PFSK-1 (cell line): ENCODE measurements at regions not wholly inside any gene's neighbourhood (a gene's known extent, or its start where the extent isn't known, plus 50 kb on each side); places are given as distances from the start of the nearest gene placed in this dataset.

ENCODE experiments used
- FOXP2 ChIP-seq: optimal IDR thresholded peaks from 2 replicates; pipeline ENCODE3; 2011; ENCODE audit warnings: borderline replicate concordance, control low read depth, inconsistent platforms; ENCODE audit not compliant: insufficient read depth; ENCODE audit errors: extremely low read length, extremely low read depth
- POLR2AphosphoS5 ChIP-seq: IDR thresholded peaks from 2 replicates; pipeline ENCODE4 v1.6.1; 2012; ENCODE audit warnings: low read depth, mild to moderate bottlenecking, control low read depth, low read length, moderate library complexity
- REST ChIP-seq, 2 experiments: IDR thresholded peaks; 2 replicates each; pipeline versions ENCODE4 v1.6.1 to v1.8.0; 2011 to 2012; ENCODE audit warnings: low read depth in 2 of 2, low read length in 2 of 2, control low read depth in 1 of 2, inconsistent platforms in 1 of 2, mild to moderate bottlenecking in 1 of 2, moderate library complexity in 1 of 2; ENCODE audit not compliant: insufficient read depth in 1 of 2
- SIN3A ChIP-seq: IDR thresholded peaks from 2 replicates; pipeline ENCODE4 v1.6.1; 2012; ENCODE audit warnings: mild to moderate bottlenecking, low read length, moderate library complexity, borderline replicate concordance; ENCODE audit not compliant: insufficient read depth
- TAF1 ChIP-seq: IDR thresholded peaks from 2 replicates; pipeline ENCODE4 v1.6.1; 2012; ENCODE audit warnings: low read length, control low read depth, borderline replicate concordance; ENCODE audit not compliant: insufficient read depth

GRCh38 chr5:165400086-165400485 is 1894.7 kb downstream of the MAT2B start:
- no peak for TF ChIP-seq REST (IDR thresholded peaks at IDR 0.05; ENCODE audit: insufficient read depth in 1 of 2, low read depth in 2 of 2, low read length in 2 of 2)
- no peak for TF ChIP-seq TAF1
- no peak for TF ChIP-seq FOXP2

- no peak for TF ChIP-seq FOXP2
- TF ChIP-seq POLR2AphosphoS5, result no peak
- no peak for TF ChIP-seq SIN3A
- TF ChIP-seq REST (IDR thresholded peaks at IDR 0.05; ENCODE audit: insufficient read depth in 1 of 2, low read depth in 2 of 2, low read length in 2 of 2), result no peak
These were observed 1899.5 kb downstream of the MAT2B start for GRCh38 chr5:165404917-165405316.

- TF ChIP-seq SIN3A (no peak), TAF1 (no peak), POLR2AphosphoS5 (no peak), FOXP2 (no peak), REST (IDR thresholded peaks at IDR 0.05; ENCODE audit: insufficient read depth in 1 of 2, low read depth in 2 of 2, low read length in 2 of 2) (no peak)
These were observed 1899.9 kb downstream of the MAT2B start for GRCh38 chr5:165405340-165405739.

- TF ChIP-seq FOXP2 (no peak), TAF1 (no peak), REST (IDR thresholded peaks at IDR 0.05; ENCODE audit: insufficient read depth in 1 of 2, low read depth in 2 of 2, low read length in 2 of 2) (no peak), SIN3A (no peak), POLR2AphosphoS5 (no peak)
These were observed 1901.9 kb downstream of the MAT2B start for GRCh38 chr5:165407352-165407751.

GRCh38 chr5:165410476-165410875 is 1905.1 kb downstream of the MAT2B start:
- TF ChIP-seq FOXP2 (no peak), REST (IDR thresholded peaks at IDR 0.05; ENCODE audit: insufficient read depth in 1 of 2, low read depth in 2 of 2, low read length in 2 of 2) (no peak), TAF1 (no peak)
